Neural progenitor cell (in vitro differentiated cells): ENCODE measurements at regions not wholly inside any gene's neighbourhood (a gene's known extent, or its start where the extent isn't known, plus 50 kb on each side); places are given as distances from the start of the nearest gene placed in this dataset.
"Not testable (repeated sequence)": the region's sequence is repeated elsewhere in the genome, so short reads cannot be mapped to it uniquely, and the experiment has no call there.

Experiments used
- DNase-seq: peaks from one replicate; pipeline ENCODE4 v3.0.0-alpha.2; 2016; ENCODE audit warnings: low spot score
- H2AFZ ChIP-seq: fragments of 200-600 bp; sonication (generic); replicated peaks from 2 replicates; pipeline ENCODE4 v1.6.1; 2016; ENCODE audit warnings: antibody characterized with exemption
- H3F3A ChIP-seq: fragments of 200-600 bp; sonication (generic); 2 replicates; pipeline ENCODE4 v1.6.1; 2016; ENCODE audit warnings: antibody characterized with exemption, low read depth
- H3K27ac ChIP-seq: fragments of 200-600 bp; sonication (generic); 2 replicates; pipeline ENCODE4 v1.5.1; 2016; ENCODE audit warnings: mild to moderate bottlenecking
- H3K27me3 ChIP-seq: fragments of 200-600 bp; sonication (generic); 2 replicates; pipeline ENCODE4 v1.6.1; 2016; ENCODE audit warnings: mild to moderate bottlenecking, moderate library complexity
- H3K36me3 ChIP-seq: fragments of 200-600 bp; sonication (generic); 2 replicates; pipeline ENCODE4 v1.5.1; 2016
- H3K4me1 ChIP-seq: fragments of 200-600 bp; sonication (generic); 2 replicates; pipeline ENCODE4 v1.6.1; 2016; ENCODE audit warnings: mixed run types
- H3K4me2 ChIP-seq: fragments of 200-600 bp; sonication (generic); 2 replicates; pipeline ENCODE4 v1.6.1; 2016
- H3K4me3 ChIP-seq: fragments of 200-600 bp; sonication (generic); 2 replicates; pipeline ENCODE4 v1.5.1; 2016
- H3K79me2 ChIP-seq: fragments of 200-600 bp; sonication (generic); 2 replicates; pipeline ENCODE4 v1.6.1; 2016; ENCODE audit warnings: low read depth
- H3K9ac ChIP-seq: fragments of 200-600 bp; sonication (generic); 2 replicates; pipeline ENCODE4 v1.6.1; 2016
- H3K9me3 ChIP-seq: fragments of 200-600 bp; sonication (generic); 2 replicates; pipeline ENCODE4 v1.5.1; 2016; ENCODE audit warnings: low read depth
- H4K20me1 ChIP-seq: fragments of 200-600 bp; sonication (generic); 2 replicates; pipeline ENCODE4 v1.6.1; 2016; ENCODE audit warnings: low read depth
- H3K27ac Mint-ChIP-seq: 3 replicates; pipeline ENCODE4 v1.8.0; 2021; ENCODE audit warnings: mixed read lengths
- H3K27me3 Mint-ChIP-seq: 2 replicates; pipeline ENCODE4 v1.8.0; 2022; ENCODE audit warnings: low read depth, mild to moderate bottlenecking, inconsistent platforms, moderate library complexity, mixed read lengths; ENCODE audit not compliant: insufficient read depth
- H3K36me3 Mint-ChIP-seq: 3 replicates; pipeline ENCODE4 v1.8.0; 2021; ENCODE audit warnings: mixed read lengths
- H3K4me1 Mint-ChIP-seq: 3 replicates; pipeline ENCODE4 v1.8.0; 2021; ENCODE audit warnings: mixed read lengths
- H3K4me3 Mint-ChIP-seq: 3 replicates; pipeline ENCODE4 v1.8.0; 2021; ENCODE audit warnings: mild to moderate bottlenecking, moderate library complexity, mixed read lengths
- H3K9me3 Mint-ChIP-seq: 3 replicates; pipeline ENCODE4 v1.8.0; 2020; ENCODE audit warnings: mixed read lengths
- EZH2 ChIP-seq: fragments of 200-600 bp; sonication (generic); IDR thresholded peaks from 2 replicates; pipeline ENCODE4 v1.6.1; 2017; ENCODE audit warnings: antibody characterized with exemption, mild to moderate bottlenecking, moderate library complexity
- EZH2phosphoT487 ChIP-seq: fragments of 200-600 bp; sonication (generic); IDR thresholded peaks from 2 replicates; pipeline ENCODE4 v1.6.1; 2017; ENCODE audit warnings: antibody characterized with exemption
- TF ChIP-seq, protein P1 (sequence below): fragments of 200-600 bp; sonication (generic); IDR thresholded peaks from 2 replicates; pipeline ENCODE4 v1.5.1; 2017; ENCODE audit warnings: antibody characterized with exemption, mild to moderate bottlenecking

DNA sequence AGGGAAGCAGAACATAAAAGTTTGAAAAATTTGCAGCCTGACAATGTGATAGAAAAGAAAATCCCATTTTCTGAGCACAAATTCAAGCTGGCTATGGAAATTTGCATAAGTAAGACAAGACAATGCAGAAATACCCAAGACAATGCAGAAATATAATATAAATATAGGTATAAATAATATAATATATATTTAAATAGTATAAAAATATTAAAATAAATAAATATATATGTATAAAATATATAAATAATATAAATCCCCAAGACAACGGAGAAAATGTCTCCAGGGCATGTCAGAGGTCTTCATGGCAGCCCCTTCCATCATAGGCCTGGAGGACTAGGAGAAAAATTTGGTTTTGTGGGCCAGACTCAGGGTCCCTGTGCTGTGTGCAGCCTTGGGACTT, 125.0 kb upstream of the AADAT start:
- H3K9me3 Mint-ChIP-seq = peaks cover 34% of the 10 kb centered on the region
- H3K4me1 ChIP-seq = no peaks in the 10 kb centered on the region
- H3K4me2 ChIP-seq = no peak overlapping the region
- no peaks in the 10 kb centered on the region for H3K79me2 ChIP-seq
- no peak for DNase-seq
- H3K9ac ChIP-seq = no peak overlapping the region
- H3K27me3 Mint-ChIP-seq = no peaks in the 10 kb centered on the region
- no peak overlapping the region for H3K4me3 Mint-ChIP-seq
- H3F3A ChIP-seq = no peaks in the 10 kb centered on the region
- peaks cover 15% of the 10 kb centered on the region for H3K9me3 ChIP-seq
- H4K20me1 ChIP-seq = no peaks in the 10 kb centered on the region
- H3K27me3 ChIP-seq = no peaks in the 10 kb centered on the region
- no peak overlapping the region for H3K27ac ChIP-seq
- no peaks in the 10 kb centered on the region for H3K36me3 Mint-ChIP-seq
- no peaks in the 10 kb centered on the region for H3K4me1 Mint-ChIP-seq
- H3K27ac Mint-ChIP-seq = no peak overlapping the region
- no peak overlapping the region for H2AFZ ChIP-seq
- no peaks in the 10 kb centered on the region for H3K36me3 ChIP-seq
- TF ChIP-seq EZH2phosphoT487 (no peak), EZH2 (no peak)
- TF ChIP-seq, protein P1, sequence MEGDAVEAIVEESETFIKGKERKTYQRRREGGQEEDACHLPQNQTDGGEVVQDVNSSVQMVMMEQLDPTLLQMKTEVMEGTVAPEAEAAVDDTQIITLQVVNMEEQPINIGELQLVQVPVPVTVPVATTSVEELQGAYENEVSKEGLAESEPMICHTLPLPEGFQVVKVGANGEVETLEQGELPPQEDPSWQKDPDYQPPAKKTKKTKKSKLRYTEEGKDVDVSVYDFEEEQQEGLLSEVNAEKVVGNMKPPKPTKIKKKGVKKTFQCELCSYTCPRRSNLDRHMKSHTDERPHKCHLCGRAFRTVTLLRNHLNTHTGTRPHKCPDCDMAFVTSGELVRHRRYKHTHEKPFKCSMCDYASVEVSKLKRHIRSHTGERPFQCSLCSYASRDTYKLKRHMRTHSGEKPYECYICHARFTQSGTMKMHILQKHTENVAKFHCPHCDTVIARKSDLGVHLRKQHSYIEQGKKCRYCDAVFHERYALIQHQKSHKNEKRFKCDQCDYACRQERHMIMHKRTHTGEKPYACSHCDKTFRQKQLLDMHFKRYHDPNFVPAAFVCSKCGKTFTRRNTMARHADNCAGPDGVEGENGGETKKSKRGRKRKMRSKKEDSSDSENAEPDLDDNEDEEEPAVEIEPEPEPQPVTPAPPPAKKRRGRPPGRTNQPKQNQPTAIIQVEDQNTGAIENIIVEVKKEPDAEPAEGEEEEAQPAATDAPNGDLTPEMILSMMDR = no peak
- no peak overlapping the region for H3K4me3 ChIP-seq

DNA sequence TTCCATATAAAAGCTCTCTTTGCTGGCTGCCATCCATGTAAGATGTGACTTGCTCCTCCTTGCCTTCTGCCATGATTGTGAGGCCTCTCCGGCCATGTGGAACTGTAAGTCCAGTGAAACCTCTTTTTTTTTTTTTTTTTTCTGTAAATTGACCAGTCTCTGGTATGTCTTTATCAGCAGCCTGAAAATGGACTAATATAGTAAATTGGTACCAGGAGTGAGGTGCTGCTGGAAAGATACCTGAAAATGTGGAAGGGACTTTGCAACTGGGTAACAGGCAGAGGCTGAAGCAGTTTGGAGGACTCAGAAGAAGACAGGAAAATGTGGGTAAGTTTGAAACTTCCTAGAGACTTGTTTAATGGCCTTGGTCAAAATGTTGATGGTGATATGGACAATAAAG, 124.3 kb upstream of the AADAT start:
- Mint-ChIP-seq H3K36me3 (no peaks in the 10 kb centered on the region), H3K4me3 (no peak overlapping the region), H3K9me3 (peaks cover 33% of the 10 kb centered on the region), H3K27ac (no peak overlapping the region), H3K27me3 (no peaks in the 10 kb centered on the region), H3K4me1 (no peaks in the 10 kb centered on the region)
- DNase-seq = no peak
- TF ChIP-seq, protein P1 = no peak
- TF ChIP-seq EZH2 (no peak), EZH2phosphoT487 (no peak)
- no peaks in the 10 kb centered on the region for H3K4me1 ChIP-seq
- no peak overlapping the region for H3K4me2 ChIP-seq
- no peaks in the 10 kb centered on the region for H3K36me3 ChIP-seq
- H3K27me3 ChIP-seq = no peaks in the 10 kb centered on the region
- no peaks in the 10 kb centered on the region for H4K20me1 ChIP-seq
- H3K27ac ChIP-seq = no peak overlapping the region
- H3K9me3 ChIP-seq = peaks cover 12% of the 10 kb centered on the region
- H3K79me2 ChIP-seq = no peaks in the 10 kb centered on the region
- no peaks in the 10 kb centered on the region for H3F3A ChIP-seq
- no peak overlapping the region for H2AFZ ChIP-seq
- no peak overlapping the region for H3K9ac ChIP-seq
- no peak overlapping the region for H3K4me3 ChIP-seq

DNA sequence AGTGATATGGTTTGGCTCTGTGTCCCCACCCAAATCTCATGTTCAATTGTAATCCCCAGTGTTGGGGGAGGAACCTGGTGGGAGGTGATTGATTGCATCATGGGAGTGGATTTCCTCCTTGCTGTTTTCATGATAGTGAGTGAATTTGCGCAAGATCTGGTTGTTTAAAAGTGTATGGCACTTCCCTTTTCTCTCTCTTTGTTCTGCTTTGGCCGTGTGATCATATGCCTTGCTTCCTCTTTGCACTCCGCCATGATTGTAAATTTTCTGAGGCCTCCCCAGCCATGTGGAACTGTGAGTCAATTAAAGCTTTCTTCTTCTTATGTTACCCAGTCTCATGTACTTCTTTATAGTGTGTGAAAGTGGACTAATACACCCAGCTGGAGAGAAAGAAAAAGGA, 113.0 kb upstream of the AADAT start:
- no peaks in the 10 kb centered on the region for H3K4me1 Mint-ChIP-seq
- no peaks in the 10 kb centered on the region for H3K79me2 ChIP-seq
- no peak overlapping the region for H3K27ac Mint-ChIP-seq
- H3K27me3 ChIP-seq = no peaks in the 10 kb centered on the region
- H3K4me3 ChIP-seq = no peak overlapping the region
- no peak overlapping the region for H3K9ac ChIP-seq
- H2AFZ ChIP-seq = no peak overlapping the region
- no peaks in the 10 kb centered on the region for H4K20me1 ChIP-seq
- H3F3A ChIP-seq = no peaks in the 10 kb centered on the region
- TF ChIP-seq EZH2phosphoT487 = no peak
- TF ChIP-seq, protein P1 = no peak
- no peaks in the 10 kb centered on the region for H3K36me3 ChIP-seq
- H3K36me3 Mint-ChIP-seq = no peaks in the 10 kb centered on the region
- no peak overlapping the region for H3K27ac ChIP-seq
- no peaks in the 10 kb centered on the region for H3K9me3 ChIP-seq
- no peaks in the 10 kb centered on the region for H3K4me1 ChIP-seq
- no peaks in the 10 kb centered on the region for H3K9me3 Mint-ChIP-seq
- no peak for DNase-seq
- H3K4me3 Mint-ChIP-seq = no peak overlapping the region
- H3K27me3 Mint-ChIP-seq = no peaks in the 10 kb centered on the region
- no peak overlapping the region for H3K4me2 ChIP-seq

DNA sequence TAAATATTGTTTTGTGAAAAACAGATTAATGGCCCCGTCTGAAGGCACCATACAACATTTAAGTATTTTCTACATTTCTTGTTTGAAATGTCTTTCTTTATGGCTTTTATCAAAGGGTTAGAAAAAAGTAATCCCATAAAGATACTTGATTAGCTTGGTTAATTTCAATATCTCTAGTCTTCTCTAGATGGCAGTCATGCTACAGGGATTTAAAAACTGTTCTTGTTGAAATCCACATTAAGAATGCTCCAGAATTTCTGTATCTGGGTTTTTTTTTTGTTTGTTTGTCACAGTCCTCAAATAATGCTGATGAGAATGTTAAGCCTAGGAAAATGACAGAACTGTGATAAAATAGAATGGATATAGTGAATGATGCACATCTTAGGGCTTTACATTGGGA, 109.0 kb upstream of the AADAT start:
- DNase-seq = no peak
- no peaks in the 10 kb centered on the region for H3K9me3 ChIP-seq
- no peak overlapping the region for H3K9ac ChIP-seq
- no peaks in the 10 kb centered on the region for H3K4me1 Mint-ChIP-seq
- no peaks in the 10 kb centered on the region for H3K36me3 Mint-ChIP-seq
- H4K20me1 ChIP-seq = no peaks in the 10 kb centered on the region
- no peaks in the 10 kb centered on the region for H3F3A ChIP-seq
- H3K9me3 Mint-ChIP-seq = no peaks in the 10 kb centered on the region
- H3K27ac Mint-ChIP-seq = no peak overlapping the region
- no peak overlapping the region for H3K4me3 Mint-ChIP-seq
- H3K4me3 ChIP-seq = no peak overlapping the region
- no peak overlapping the region for H2AFZ ChIP-seq
- TF ChIP-seq, protein P1 = peak; percentile 46
- no peak for TF ChIP-seq EZH2
- no peak overlapping the region for H3K4me2 ChIP-seq
- H3K27me3 Mint-ChIP-seq = peaks cover 3% of the 10 kb centered on the region
- H3K27ac ChIP-seq = no peak overlapping the region
- no peaks in the 10 kb centered on the region for H3K4me1 ChIP-seq
- no peaks in the 10 kb centered on the region for H3K36me3 ChIP-seq
- H3K27me3 ChIP-seq = no peaks in the 10 kb centered on the region
- no peaks in the 10 kb centered on the region for H3K79me2 ChIP-seq

DNA sequence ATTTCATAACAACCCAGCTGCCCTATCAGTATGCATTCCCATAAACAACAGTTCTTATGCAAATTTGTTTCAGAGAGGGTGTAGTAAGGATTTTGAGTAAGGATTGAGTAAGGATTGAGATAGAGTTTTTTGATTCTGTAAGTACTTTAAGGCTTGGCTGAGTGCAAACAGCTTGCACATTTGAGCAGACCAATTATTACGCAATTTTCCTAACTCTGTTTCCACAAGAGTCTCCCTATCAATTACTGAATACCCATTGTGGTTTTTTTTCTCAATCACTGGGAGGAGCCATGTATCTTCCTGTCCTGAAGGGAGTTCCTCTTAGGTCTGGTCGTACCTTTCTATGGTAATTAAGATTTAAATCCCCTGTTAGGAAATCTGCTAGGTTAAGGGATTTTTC, 105.0 kb upstream of the AADAT start:
- not testable (repeated sequence) for H3K4me3 ChIP-seq, H3K9me3 Mint-ChIP-seq, H3K4me2 ChIP-seq, H2AFZ ChIP-seq, H3K4me1 ChIP-seq, H3K4me1 Mint-ChIP-seq, H3K9me3 ChIP-seq, H4K20me1 ChIP-seq, H3K27ac ChIP-seq, H3K36me3 Mint-ChIP-seq, H3K36me3 ChIP-seq, H3K9ac ChIP-seq, H3K27ac Mint-ChIP-seq, H3K79me2 ChIP-seq, H3K4me3 Mint-ChIP-seq, H3K27me3 Mint-ChIP-seq, H3F3A ChIP-seq, DNase-seq, H3K27me3 ChIP-seq
